PFSK-1 (cell line): ENCODE measurements at regions not wholly inside any gene's neighbourhood (a gene's known extent, or its start where the extent isn't known, plus 50 kb on each side); places are given as distances from the start of the nearest gene placed in this dataset.

Source experiments
- FOXP2 ChIP-seq: optimal IDR thresholded peaks from 2 replicates; pipeline ENCODE3; 2011; ENCODE audit warnings: borderline replicate concordance, control low read depth, inconsistent platforms; ENCODE audit not compliant: insufficient read depth; ENCODE audit errors: extremely low read length, extremely low read depth
- POLR2AphosphoS5 ChIP-seq: IDR thresholded peaks from 2 replicates; pipeline ENCODE4 v1.6.1; 2012; ENCODE audit warnings: low read depth, mild to moderate bottlenecking, control low read depth, low read length, moderate library complexity
- SIN3A ChIP-seq: IDR thresholded peaks from 2 replicates; pipeline ENCODE4 v1.6.1; 2012; ENCODE audit warnings: mild to moderate bottlenecking, low read length, moderate library complexity, borderline replicate concordance; ENCODE audit not compliant: insufficient read depth
- TAF1 ChIP-seq: IDR thresholded peaks from 2 replicates; pipeline ENCODE4 v1.6.1; 2012; ENCODE audit warnings: low read length, control low read depth, borderline replicate concordance; ENCODE audit not compliant: insufficient read depth
- TF ChIP-seq, protein P1 (sequence below), 2 experiments: IDR thresholded peaks; 2 replicates each; pipeline versions ENCODE4 v1.6.1 to v1.8.0; 2011 to 2012; ENCODE audit warnings: low read depth in 2 of 2, low read length in 2 of 2, control low read depth in 1 of 2, inconsistent platforms in 1 of 2, mild to moderate bottlenecking in 1 of 2, moderate library complexity in 1 of 2; ENCODE audit not compliant: insufficient read depth in 1 of 2

DNA sequence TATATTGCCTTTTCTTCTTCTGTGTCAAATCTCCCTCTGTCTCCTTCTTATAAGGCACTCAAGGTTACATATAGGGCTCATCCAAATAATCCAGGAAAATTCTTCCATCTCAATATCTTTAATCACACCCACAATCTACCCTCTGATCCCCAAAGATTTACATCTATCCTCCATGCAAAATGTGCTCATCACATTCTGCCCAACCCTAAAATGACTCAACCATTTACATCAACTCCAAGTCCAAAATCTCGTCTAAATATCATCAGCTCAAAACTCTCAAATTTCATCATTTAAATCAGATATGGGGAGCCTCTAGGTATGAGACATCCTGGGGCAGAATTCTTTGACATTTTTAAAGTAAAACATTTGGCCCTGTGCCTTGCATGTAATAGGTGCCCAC, 1349.8 kb downstream of the SUCLG1 start:
- TF ChIP-seq, protein P1, sequence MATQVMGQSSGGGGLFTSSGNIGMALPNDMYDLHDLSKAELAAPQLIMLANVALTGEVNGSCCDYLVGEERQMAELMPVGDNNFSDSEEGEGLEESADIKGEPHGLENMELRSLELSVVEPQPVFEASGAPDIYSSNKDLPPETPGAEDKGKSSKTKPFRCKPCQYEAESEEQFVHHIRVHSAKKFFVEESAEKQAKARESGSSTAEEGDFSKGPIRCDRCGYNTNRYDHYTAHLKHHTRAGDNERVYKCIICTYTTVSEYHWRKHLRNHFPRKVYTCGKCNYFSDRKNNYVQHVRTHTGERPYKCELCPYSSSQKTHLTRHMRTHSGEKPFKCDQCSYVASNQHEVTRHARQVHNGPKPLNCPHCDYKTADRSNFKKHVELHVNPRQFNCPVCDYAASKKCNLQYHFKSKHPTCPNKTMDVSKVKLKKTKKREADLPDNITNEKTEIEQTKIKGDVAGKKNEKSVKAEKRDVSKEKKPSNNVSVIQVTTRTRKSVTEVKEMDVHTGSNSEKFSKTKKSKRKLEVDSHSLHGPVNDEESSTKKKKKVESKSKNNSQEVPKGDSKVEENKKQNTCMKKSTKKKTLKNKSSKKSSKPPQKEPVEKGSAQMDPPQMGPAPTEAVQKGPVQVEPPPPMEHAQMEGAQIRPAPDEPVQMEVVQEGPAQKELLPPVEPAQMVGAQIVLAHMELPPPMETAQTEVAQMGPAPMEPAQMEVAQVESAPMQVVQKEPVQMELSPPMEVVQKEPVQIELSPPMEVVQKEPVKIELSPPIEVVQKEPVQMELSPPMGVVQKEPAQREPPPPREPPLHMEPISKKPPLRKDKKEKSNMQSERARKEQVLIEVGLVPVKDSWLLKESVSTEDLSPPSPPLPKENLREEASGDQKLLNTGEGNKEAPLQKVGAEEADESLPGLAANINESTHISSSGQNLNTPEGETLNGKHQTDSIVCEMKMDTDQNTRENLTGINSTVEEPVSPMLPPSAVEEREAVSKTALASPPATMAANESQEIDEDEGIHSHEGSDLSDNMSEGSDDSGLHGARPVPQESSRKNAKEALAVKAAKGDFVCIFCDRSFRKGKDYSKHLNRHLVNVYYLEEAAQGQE (IDR thresholded peaks at IDR 0.05; ENCODE audit: insufficient read depth in 1 of 2, low read depth in 2 of 2, low read length in 2 of 2): no peak
- TF ChIP-seq SIN3A (no peak), POLR2AphosphoS5 (no peak), FOXP2 (no peak), TAF1 (no peak)

DNA sequence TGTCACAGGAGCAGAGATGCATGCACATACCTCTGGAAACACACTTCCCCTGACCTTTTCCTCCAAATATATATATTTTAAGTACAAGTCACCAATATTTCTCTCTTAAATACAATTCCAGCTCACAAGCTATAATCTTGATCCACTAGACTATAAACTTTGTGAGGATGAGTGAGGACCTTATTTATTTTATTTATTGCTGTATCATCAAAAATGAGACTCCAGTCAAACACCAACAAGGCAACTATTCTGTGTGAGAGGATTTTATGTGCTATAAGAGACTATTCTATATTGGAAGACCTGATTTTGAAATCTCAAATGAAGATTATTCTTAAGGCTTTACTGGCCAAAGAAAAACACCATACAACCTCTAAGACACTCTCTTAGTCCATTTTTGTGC, 1352.2 kb downstream of the SUCLG1 start:
- TF ChIP-seq POLR2AphosphoS5: no peak
- no peak for TF ChIP-seq SIN3A
- TF ChIP-seq, protein P1 (IDR thresholded peaks at IDR 0.05; ENCODE audit: insufficient read depth in 1 of 2, low read depth in 2 of 2, low read length in 2 of 2): no peak
- TF ChIP-seq TAF1: no peak
- TF ChIP-seq FOXP2: no peak

- TF ChIP-seq POLR2AphosphoS5 (no peak), FOXP2 (no peak), TAF1 (no peak), SIN3A (no peak)
- TF ChIP-seq, protein P1 (IDR thresholded peaks at IDR 0.05; ENCODE audit: insufficient read depth in 1 of 2, low read depth in 2 of 2, low read length in 2 of 2): no peak
Measured at GRCh38 chr2:83104202-83104601, 1354.9 kb downstream of the SUCLG1 start.

DNA sequence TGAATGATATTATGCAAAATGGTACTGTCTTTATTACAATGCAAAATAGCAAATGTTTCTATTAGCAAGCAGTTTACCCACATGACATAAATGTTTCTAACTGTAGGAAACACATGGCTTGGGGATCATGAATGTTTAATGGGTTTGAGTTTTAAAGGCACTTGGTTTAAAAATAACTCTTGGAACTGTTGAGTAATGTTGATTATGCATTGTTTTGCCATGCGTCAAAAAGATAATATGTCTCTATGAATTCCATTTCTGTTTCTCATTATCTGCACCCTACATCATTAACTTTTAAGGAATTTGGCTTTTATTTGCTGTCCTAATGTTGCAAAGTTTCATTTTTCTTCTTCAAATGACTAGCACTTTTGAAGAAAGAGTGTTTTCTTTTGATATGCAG, 1355.5 kb downstream of the SUCLG1 start:
- TF ChIP-seq TAF1: no peak
- TF ChIP-seq SIN3A: no peak
- no peak for TF ChIP-seq POLR2AphosphoS5
- no peak for TF ChIP-seq FOXP2
- TF ChIP-seq, protein P1 (IDR thresholded peaks at IDR 0.05; ENCODE audit: insufficient read depth in 1 of 2, low read depth in 2 of 2, low read length in 2 of 2): no peak

GRCh38 chr2:83085869-83086268, 1373.2 kb downstream of the SUCLG1 start:
- TF ChIP-seq, protein P1 (IDR thresholded peaks at IDR 0.05; ENCODE audit: insufficient read depth in 1 of 2, low read depth in 2 of 2, low read length in 2 of 2): no peak
- TF ChIP-seq TAF1 (no peak), FOXP2 (no peak), POLR2AphosphoS5 (no peak), SIN3A (no peak)
